Neural progenitor cell (in vitro differentiated cells): ENCODE measurements at regions not wholly inside any gene's neighbourhood (a gene's known extent, or its start where the extent isn't known, plus 50 kb on each side); places are given as distances from the start of the nearest gene placed in this dataset.

ENCODE experiments used
- CTCF ChIP-seq: fragments of 200-600 bp; sonication (generic); IDR thresholded peaks from 2 replicates; pipeline ENCODE4 v1.5.1; 2017; ENCODE audit warnings: antibody characterized with exemption, mild to moderate bottlenecking
- EZH2 ChIP-seq: fragments of 200-600 bp; sonication (generic); IDR thresholded peaks from 2 replicates; pipeline ENCODE4 v1.6.1; 2017; ENCODE audit warnings: antibody characterized with exemption, mild to moderate bottlenecking, moderate library complexity
- EZH2phosphoT487 ChIP-seq: fragments of 200-600 bp; sonication (generic); IDR thresholded peaks from 2 replicates; pipeline ENCODE4 v1.6.1; 2017; ENCODE audit warnings: antibody characterized with exemption

GRCh38 chr5:17966640-17967402 lies 332.6 kb downstream of the TAF11L14 start:
- TF ChIP-seq EZH2phosphoT487 (no peak), CTCF (no peak), EZH2 (no peak)
